ENCODE measurements at regions not wholly inside any gene's neighbourhood (a gene's known extent, or its start where the extent isn't known, plus 50 kb on each side); places are given as distances from the start of the nearest gene placed in this dataset.

DNA sequence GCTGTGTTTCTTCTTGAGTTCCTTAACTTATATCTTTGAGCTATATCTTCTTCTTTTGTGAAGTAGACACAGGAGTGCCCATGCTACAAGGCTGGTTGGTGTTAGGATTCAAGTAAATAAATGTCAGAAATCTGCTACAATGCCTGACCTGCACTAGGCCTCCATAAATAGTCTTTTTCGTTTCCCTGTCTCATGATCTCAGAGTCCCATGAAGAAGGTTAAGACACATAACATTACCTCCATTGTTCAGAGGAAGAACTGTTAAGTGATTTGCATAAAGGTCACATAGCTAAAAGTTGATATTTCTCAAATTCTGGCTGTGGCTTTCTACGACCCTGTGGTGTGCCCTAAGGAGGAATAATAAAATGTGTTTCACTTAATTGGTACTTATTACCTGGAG, 228.4 kb downstream of the KCNS3 start:
- TF ChIP-seq EZH2 (IDR thresholded peaks at IDR 0.05; ENCODE audit: insufficient read depth, poor library complexity, severe bottlenecking) (no peak), EZH2phosphoT487 (IDR thresholded peaks at IDR 0.05; ENCODE audit: insufficient read depth, low read depth) (no peak)

Data from GM23248 (cell line).